Calu3 (cell line): ENCODE measurements at regions not wholly inside any gene's neighbourhood (a gene's known extent, or its start where the extent isn't known, plus 50 kb on each side); places are given as distances from the start of the nearest gene placed in this dataset.
A peak's percentile ranks its signal among the peaks of the same experiment; 100 is the strongest.

Source experiments
- BruUV-seq: library from RNA; stranded (reverse); fragments of 400-500 nt; replicated peaks from 2 replicates; lab custom pipeline; 2021; lab: Mats Ljungman, UMichigan
- CTCF ChIA-PET: fragments of 300-600 bp; sonication (Branson Sonifier 250); formaldehyde crosslinking; loops from one replicate; lab custom pipeline; 2022; ENCODE audit warnings: antibody characterized with exemption; lab: Charles Lee
- DNase-seq: peaks from one replicate; pipeline ENCODE4 v3.0.0; 2022
- H3K27ac Mint-ChIP-seq: one replicate; pipeline ENCODE4 v1.8.0; 2022; ENCODE audit warnings: mixed read lengths; ENCODE audit not compliant: unreplicated experiment
- H3K27me3 Mint-ChIP-seq: one replicate; pipeline ENCODE4 v1.8.0; 2022; ENCODE audit warnings: mixed read lengths; ENCODE audit not compliant: unreplicated experiment
- H3K36me3 Mint-ChIP-seq: one replicate; pipeline ENCODE4 v1.8.0; 2022; ENCODE audit warnings: mild to moderate bottlenecking, moderate library complexity, mixed read lengths; ENCODE audit not compliant: insufficient read depth, unreplicated experiment
- H3K4me1 Mint-ChIP-seq: one replicate; pipeline ENCODE4 v1.8.0; 2022; ENCODE audit warnings: mild to moderate bottlenecking, low read depth, mixed read lengths; ENCODE audit not compliant: unreplicated experiment
- H3K4me3 Mint-ChIP-seq: one replicate; pipeline ENCODE4 v1.8.0; 2022; ENCODE audit warnings: mild to moderate bottlenecking, low read depth, moderate library complexity, mixed read lengths; ENCODE audit not compliant: unreplicated experiment
- H3K9me3 Mint-ChIP-seq: one replicate; pipeline ENCODE4 v1.8.0; 2022; ENCODE audit warnings: low read depth, mixed read lengths; ENCODE audit not compliant: unreplicated experiment
- CTCF ChIP-seq: fragments of 200-600 bp; IDR thresholded peaks from one replicate; pipeline ENCODE4 v1.8.0; 2022; ENCODE audit warnings: antibody characterized with exemption; ENCODE audit not compliant: unreplicated experiment
- intact Hi-C: fragments of 100-400 bp; cut with micrococcal nuclease; formaldehyde crosslinking; loops from one replicate; pipeline ENCODE4 v1.10.0; 2022; ENCODE audit not compliant: unreplicated experiment

- no peak for DNase-seq
- no TSS peak for BruUV-seq
- intact Hi-C loops: no loop called here
- no peak overlapping the region for H3K4me3 Mint-ChIP-seq
- TF ChIP-seq CTCF: no peak
- peaks cover 20% of the 10 kb centered on the region for H3K4me1 Mint-ChIP-seq
- H3K36me3 Mint-ChIP-seq: no peaks in the 10 kb centered on the region
- no peaks in the 10 kb centered on the region for H3K27me3 Mint-ChIP-seq
- H3K27ac Mint-ChIP-seq: no peak overlapping the region
- H3K9me3 Mint-ChIP-seq: no peaks in the 10 kb centered on the region
- CTCF ChIA-PET: no interaction called here
These were observed 468.1 kb upstream of the NRP1 start for GRCh38 chr10:33802566-33802965.

GRCh38 chr10:33801705-33802104 is 467.2 kb upstream of the NRP1 start:
- no TSS peak for BruUV-seq
- CTCF ChIA-PET: no interaction called here
- Mint-ChIP-seq H3K27me3 (no peaks in the 10 kb centered on the region), H3K9me3 (no peaks in the 10 kb centered on the region), H3K4me3 (no peak overlapping the region), H3K27ac (no peak overlapping the region), H3K36me3 (no peaks in the 10 kb centered on the region), H3K4me1 (peaks cover 20% of the 10 kb centered on the region)
- DNase-seq: peak; percentile 23
- intact Hi-C loops: no loop called here
- TF ChIP-seq CTCF: no peak

- no peak overlapping the region for H3K4me3 Mint-ChIP-seq
- no peak overlapping the region for H3K27ac Mint-ChIP-seq
- H3K36me3 Mint-ChIP-seq: no peaks in the 10 kb centered on the region
- TF ChIP-seq CTCF: no peak
- CTCF ChIA-PET: no interaction called here
- DNase-seq: no peak
- H3K27me3 Mint-ChIP-seq: no peaks in the 10 kb centered on the region
- no TSS peak for BruUV-seq
- H3K9me3 Mint-ChIP-seq: no peaks in the 10 kb centered on the region
- intact Hi-C loops: no loop called here
- peaks cover 20% of the 10 kb centered on the region for H3K4me1 Mint-ChIP-seq
These were observed 466.5 kb upstream of the NRP1 start for GRCh38 chr10:33800986-33801385.

GRCh38 chr10:33800545-33800944 is 466.1 kb upstream of the NRP1 start:
- no TSS peak for BruUV-seq
- Mint-ChIP-seq H3K27me3 (no peaks in the 10 kb centered on the region), H3K9me3 (no peaks in the 10 kb centered on the region), H3K4me3 (no peak overlapping the region), H3K36me3 (no peaks in the 10 kb centered on the region), H3K27ac (no peak overlapping the region), H3K4me1 (peaks cover 20% of the 10 kb centered on the region)
- TF ChIP-seq CTCF: no peak
- CTCF ChIA-PET: no interaction called here
- intact Hi-C loops: no loop called here
- DNase-seq: no peak
